Retina (tissue), 1 donor: ENCODE measurements at regions not wholly inside any gene's neighbourhood (a gene's known extent, or its start where the extent isn't known, plus 50 kb on each side); places are given as distances from the start of the nearest gene placed in this dataset.

Experiments used
- DNase-seq: peaks from one replicate; pipeline ENCODE4 v3.0.0-alpha.2; 2016

DNA sequence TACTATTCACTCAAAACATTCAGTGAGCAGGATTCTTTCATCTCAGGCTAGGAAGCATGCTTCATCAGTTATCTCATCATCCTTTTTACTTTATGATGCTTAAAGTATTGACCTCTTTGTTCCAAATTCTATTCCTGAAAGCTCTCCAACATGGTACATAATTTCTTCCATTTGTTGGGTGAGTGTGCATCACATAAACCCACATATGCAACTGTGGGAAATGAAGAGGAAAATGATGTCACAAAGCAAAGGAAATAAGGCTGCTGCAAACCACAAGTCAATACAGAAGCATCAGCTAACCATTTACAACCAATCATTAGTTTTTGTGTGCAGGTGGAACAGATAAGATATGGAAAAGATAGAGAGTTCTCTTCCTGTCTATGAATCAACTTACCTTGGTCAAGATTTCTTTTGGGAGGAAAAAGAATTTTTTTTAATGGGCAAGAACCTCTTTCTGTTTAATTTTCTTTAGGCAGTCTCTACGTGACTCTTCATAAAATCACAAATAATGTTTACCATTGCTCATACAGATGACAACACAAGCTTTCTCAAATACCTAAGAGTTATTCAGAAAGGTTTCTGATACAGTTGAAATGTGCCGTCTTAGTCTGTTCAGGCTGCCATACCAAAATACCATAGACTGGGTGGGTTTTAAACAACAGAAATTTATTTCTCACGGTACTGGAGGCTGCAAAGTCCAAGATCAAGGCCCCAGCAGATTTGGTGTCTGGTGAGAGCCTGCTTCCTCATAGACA, 259.9 kb downstream of the ADGRG6 start:
- DNase-seq = no peak

DNA sequence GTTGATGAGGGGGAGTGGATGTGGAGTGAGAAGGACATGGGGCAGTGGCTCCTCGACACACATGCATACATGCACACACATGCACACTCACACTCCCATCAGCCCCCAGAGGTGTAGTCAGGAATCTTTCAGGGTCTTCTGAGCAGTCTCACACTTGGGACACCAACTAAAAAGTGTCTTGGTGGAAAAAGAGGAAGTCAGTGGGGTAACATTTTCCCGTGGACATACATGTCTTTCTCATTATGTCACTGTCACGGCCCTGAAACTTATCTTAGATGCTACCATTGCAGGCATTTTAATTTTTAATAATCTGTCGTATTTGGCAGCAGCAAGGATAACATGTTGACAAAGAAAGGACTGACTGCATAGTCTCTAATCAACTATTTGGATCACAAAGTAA, 261.1 kb downstream of the ADGRG6 start:
- DNase-seq = no peak

DNA sequence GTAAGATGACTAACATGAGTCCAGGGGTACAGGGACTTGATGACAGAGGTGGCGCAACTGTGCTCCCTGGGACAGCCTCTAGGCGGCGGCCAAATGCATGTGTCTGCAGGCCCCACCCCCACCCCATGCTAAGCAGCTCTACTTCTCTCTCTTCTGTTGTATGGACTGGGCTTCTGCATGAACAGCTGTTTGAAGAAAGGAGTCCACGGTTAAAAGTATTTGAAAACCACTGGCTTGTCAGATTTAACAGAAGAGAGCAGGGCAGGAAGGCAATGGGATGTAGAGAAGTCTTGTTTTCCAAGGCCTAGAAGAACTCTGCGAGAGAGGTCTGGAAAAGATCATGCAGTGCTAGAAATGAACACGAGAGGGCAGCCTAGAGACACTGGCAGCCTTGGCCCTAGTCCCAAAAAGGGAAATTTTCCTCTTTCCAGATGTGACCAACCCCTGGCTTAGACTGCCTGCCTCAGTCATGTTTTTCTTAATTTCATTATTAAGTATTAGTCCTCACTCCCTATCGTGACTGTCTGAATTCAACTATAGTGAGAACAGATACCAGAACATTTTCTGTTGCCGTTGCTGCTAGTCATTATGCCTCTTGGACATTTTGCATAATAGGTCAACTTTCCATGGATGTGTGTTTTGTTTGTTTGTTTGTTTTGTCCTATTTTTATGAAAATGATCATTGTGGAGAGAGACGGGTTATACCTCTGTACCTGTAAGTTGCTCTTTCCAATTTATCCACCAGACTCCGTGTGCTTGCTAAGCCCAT, 265.0 kb downstream of the ADGRG6 start:
- DNase-seq = peak; percentile 61

DNA sequence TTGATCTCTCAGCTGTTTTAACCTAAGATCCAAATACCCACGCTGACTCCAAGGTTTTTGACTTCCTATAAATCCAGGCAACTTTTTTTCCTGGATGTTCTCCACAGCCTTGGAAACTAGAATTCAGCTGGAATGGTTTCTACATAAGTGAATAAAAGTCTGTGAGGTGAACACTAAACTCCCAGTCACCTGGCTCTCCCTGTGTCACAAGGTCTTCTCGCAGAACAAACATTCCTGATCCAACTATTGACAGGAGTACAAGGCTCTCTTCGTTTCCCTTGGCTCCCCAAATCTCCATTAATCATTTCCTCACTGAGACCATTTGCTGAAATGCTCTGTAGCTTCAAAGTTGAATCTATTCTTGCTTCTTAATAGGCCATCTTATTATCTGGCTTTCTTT, 265.7 kb downstream of the ADGRG6 start:
- DNase-seq = no peak

DNA sequence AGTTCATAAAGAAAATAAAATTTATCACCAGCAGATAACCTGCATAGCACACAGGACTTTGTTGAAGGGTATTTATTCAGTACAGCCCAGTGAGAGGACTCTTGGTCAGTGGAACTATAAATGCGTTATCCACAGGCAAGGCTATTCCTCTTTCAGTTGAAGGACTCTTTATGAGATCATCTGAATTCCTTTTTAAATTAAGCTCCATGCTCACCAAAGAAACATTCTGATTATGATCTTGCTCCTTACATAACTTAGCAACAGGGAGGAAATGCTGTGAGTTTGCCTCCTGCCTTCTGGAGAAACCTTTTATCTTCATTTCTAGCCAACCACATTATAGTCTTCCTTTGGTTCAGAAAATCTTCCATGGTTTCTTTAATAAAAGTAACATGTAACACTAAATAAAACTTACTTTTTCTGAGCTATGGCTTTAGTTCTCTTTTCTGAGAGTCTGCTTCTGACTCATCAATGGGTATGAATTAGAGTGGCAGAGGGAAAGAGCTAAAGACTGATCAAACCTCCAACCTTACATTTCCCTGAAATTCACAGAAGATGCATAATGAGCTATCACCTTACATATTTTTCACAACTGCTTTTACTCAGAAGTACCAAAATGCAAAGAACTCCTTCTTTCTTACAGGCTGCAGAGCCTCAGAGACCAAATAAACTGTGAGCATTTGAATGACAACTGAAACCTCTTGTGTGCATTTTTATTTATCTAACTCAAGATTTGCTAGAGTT, 267.2 kb downstream of the ADGRG6 start:
- DNase-seq = no peak

DNA sequence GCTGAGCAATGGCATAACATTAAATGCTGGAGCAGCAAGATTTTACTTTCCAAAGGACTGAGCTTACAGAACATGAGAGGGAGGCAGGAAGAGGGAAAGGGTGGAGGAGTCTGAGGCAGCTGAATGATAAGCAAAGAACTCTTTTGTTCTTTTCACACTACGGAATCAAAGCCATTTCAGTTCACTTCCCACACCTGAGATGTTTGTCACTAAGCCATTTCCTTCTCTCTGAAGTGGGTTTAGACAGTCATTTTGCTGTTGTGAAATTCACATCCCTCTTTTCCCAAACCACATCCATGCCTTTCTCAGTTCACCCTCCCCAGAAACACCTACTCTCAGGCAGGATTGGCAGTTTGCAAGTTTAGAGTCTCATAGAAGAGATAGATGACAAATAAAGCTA, 267.9 kb downstream of the ADGRG6 start:
- no peak for DNase-seq

DNA sequence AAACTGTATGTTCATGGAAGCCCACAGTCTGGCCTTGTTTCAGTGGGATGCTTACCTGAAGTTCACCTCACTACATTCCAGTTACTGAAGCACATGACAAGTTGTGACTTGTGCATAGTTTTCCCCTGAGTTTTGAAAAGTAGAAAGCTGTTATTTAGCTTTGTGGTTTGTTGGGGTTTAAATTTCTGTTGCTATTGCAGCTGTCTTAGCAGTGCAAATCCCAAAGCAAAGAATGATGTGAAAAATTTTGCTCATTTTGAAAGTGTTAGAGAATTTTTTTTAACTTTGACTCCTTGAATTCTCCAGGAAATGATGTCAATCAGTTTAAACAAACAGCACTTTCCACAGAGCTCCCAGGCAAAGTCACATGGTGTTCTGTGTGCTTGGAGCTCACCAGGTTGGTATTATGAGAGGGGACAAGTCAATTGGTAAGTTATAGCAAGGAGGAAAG, 268.4 kb downstream of the ADGRG6 start:
- no peak for DNase-seq

DNA sequence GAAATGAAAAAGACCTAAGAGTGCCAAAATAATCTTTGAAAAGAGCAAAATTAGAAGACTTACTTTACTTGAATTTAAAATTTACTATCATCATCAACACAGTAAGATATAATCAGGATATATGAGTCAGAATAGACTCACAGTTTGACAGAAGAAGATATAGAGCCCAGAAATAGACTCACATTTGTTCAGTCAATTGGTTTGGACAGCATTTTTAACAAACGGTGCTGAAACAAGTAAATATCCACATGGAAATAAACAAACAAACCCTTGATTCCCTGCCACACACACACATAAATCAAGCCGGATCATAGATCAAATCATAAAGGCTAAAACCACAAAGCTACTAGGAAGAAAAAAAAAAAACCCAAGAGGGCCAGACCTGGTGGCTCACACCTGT, 291.1 kb downstream of the ADGRG6 start:
- no peak for DNase-seq

DNA sequence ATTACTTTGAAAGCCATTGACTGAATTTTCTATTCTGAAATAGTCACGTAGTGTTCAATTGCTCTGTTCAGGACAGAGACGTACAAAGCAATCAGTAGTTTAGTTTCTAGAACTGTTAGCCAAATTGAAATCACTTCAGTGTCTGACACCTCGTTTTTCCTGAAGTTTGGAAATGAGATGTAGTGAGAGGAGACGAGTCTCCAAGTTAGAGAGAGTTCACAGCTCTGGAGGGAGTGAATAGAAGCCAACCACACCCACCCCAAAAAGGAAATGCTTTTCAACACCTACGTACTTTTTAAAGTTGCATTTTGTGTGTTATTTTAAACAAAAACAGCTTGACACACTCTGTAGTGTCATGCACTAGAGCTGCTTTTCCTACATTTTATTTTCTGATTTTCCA, 296.0 kb downstream of the ADGRG6 start:
- no peak for DNase-seq

DNA sequence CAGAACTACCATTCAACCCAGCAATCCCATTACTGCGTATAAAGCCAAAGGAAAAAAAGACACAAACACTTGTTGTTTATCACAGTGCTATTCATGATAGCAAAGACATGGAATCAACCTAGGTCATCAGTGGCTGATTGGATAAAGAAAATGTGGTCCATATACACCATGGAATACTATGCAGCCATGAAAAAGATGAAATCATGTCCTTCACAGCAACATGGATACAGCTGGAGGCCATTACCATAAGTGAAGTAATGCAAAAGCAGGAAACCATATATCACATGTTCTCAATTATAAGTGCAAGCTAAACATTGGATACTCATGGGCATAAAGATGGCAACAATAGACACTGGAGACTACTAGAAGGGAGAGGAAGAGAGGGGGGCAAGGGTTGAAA, 299.6 kb downstream of the ADGRG6 start:
- DNase-seq = no peak

DNA sequence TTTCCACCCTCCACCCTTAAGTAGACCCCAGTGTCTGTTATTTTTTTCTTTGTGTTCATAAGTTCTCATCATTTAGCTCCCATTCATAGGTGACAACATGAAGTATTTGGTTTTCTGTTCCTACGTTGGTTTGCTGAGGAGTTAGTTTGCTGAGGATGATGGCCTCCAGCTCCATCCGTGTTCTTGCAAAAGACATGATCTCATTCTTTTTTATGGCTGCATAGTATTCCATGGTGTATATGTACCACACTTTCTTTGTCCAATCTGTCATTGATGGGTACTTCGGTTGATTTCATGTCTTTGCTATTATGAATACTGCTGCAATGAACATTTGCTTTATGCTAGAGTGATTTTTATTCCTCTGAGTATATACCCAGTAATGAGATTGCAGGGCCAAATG, 301.2 kb downstream of the ADGRG6 start:
- no peak for DNase-seq

DNA sequence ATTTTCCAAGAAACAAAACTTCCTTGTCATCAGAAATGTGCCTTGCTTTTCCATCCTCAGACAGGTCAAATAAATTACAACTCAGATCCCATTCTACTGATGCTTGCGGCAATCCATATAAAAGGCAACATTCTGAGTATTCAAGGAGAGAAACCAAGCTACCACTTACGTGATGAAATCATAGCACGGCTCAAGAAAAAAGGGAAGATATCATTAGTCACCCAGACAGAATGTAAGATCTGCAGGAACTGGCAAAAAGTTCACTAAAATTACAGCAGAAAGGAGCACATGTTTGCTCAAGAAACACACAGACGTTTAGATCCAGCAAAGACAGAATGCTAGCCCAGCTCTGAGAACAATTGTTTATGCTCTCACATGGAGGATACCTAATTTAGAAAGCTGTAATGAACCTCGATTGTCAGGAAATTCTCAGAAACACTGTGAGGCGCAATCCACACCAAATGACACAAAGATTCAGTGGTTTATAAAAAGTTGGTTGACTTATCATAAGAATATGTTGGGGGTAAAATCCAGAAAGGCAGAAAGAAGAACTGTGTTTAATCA, 304.2 kb downstream of the ADGRG6 start:
- no peak for DNase-seq

DNA sequence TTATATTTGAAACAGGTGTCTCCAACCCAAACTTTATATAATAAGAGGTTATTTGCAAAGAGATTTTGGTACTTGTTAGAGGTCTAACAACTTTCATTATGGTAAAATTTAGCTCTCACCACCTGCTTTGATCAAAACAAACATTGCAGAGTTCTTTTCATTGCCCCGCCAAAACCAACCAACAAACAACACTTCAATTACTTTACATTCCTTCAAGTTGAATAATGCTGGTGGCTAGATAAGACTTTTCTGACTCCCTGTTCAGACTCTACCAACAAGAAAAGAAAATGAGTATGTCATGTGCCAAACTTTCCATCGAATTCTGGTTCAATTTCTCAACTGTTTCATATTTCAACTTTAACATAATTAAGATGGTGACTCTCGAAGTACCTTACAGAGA, 311.1 kb downstream of the ADGRG6 start:
- DNase-seq = no peak

DNA sequence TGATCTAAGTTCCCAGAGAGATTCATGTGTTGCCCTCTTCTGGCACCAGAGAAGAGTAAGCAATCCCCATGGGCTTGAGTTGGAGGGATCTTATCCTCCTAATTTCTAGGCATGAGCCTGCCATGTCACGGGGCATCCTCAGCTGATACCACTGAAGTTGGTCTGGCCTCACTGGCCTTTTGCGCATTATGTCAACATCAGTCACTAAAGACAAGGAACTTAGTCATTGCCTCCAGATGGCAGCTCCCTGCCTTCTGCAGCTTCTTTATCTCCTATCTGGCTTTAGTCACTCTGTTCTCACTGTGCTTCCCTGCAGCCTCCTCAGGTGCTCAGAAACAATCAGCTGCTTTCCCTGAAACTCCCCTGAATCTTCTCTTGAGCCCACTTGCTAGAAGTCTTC, 312.2 kb downstream of the ADGRG6 start:
- DNase-seq = no peak

DNA sequence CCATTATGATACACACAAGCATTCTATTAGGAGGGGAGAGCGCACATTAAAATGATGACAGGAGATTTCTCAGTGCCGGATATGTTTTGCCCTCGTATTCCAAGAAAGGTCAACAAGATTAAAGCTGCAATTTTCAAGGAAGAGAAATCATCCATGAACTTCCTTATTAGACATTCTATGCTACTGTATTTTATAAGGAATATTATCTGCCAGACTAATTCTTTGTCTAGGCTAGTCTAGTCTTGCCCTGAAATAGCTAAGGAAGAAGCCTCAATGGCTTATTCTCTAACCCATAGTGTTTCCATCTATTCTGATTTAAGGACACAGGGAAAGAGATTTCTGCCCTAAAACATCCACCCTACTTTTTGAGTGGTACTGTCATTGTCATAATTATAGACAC, 315.4 kb downstream of the ADGRG6 start:
- no peak for DNase-seq

DNA sequence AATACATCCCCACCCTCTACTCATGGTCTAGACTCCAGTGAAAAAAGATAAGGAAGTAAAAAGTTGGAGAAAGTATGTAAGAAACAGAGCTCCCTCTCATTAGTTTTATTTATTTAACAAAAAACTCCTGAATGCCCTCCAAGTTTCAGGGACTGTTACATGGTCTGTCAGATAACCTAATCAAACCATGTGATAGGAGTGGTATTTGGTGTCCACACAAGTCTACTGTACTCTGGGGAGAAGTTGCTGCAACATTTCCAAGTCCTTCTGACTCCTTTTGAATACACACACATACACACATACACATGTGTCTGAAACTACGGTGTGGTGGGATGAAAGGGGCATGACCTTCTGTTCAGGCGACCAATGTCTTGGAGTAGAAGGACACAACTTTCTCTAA, 320.0 kb downstream of the ADGRG6 start:
- no peak for DNase-seq

DNA sequence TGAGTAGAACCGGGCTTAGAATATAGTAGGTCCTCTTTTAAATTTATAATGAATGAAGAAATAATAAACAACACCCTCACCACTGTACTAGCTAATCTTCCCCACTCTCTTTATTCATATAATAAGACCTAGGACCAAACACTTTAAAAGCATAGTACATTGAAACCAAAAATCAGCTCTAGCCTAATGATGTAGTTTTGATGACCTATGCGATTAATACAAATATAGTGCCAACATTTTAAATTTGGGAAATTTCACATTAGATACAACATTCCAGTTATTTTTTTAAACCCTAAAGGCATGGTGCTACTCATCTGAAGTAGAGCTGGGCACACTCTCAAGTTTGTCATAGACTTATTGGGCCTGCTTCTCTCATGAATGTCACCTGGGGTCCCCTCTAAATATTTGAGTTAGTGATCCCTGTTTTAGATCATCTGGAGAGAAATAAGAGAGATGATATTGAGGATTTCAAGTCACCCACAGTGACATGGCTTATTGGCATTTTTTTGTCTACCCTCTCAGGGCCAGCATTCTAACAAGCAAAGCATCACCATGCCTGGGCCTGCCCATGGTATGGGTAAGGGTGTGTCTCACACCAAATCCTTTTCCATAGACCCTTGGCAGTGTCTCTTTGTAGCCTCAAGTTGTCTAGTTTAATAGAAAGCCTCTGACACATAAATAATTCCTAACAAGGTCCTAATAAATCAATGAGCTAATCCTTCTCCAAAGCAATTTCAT, 319.8 kb downstream of the HIVEP2 start:
- no peak for DNase-seq

DNA sequence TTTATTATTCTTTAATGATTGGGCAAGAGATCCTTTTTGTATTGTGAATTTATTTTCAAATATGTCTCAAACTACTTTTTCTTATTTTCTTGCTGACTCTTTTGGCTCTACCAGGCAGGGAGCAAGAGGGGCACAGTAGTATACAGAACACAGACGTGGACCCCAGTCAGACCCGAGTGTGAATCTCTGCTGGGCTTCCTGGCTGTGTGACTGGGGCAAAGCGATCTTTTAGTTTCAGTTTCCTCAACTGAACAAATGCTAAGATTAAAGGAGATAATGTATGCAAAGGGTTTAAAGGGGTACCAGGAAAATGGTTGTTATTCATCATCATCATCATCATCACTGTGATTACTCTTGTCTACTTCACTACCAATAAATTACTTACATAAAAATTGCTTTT, 317.5 kb downstream of the HIVEP2 start:
- no peak for DNase-seq

DNA sequence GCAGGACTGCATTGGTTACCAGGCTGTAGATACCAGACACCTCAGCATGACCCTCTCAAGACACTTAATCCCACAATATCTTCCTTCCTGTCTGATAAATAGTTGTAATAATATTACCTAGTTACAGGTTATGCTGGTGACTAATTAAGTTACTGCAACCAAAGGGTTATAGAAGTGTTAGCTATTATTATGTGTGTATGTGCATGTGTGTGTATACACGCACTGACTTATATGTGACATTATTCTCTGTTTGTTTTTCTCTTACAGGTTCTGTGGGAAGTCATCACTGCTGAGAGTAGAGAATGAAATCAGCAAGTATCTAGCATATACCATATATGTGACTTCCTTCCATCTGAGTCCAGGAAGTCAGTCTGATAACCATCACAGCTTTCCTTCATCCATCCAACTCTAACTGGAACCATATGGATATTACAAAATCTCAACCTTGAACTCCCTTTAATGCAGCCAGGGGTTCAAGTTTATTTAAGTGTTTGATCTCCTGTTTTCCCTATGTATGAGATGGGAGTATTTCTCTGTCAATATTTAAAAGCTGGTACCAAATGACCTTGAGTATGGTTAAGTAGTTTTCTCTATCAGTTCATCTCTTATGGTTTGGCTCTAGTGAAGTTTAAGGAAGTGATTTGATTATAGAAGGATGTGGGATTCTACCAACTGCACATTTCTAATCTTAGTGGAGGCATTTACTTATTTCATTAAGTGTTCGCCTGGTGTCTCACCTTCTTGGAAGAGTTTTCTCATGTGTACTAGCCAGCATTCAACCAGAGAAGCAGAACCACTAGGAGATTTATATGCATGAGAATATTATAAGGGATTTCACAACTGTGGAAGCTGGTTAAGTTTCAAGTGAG, 313.2 kb downstream of the HIVEP2 start:
- no peak for DNase-seq

DNA sequence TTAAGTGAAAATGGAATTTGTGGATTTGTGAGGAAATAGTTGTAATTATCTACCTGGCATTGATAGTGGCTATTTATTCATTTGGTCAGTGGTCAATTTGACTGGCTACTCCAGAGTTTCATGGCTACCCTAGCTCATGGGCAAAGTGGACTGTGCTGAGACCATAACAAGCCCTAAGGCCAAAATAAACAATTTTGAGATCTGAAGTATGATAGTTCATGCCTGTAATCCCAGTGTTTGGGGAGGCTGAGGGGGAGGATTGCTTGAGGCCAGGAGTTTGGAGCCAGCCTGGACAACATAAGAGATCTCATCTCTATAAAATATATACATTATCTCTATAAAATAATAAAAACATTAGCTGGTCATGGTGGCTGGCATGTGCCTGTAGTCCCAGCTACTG, 311.7 kb downstream of the HIVEP2 start:
- no peak for DNase-seq

DNA sequence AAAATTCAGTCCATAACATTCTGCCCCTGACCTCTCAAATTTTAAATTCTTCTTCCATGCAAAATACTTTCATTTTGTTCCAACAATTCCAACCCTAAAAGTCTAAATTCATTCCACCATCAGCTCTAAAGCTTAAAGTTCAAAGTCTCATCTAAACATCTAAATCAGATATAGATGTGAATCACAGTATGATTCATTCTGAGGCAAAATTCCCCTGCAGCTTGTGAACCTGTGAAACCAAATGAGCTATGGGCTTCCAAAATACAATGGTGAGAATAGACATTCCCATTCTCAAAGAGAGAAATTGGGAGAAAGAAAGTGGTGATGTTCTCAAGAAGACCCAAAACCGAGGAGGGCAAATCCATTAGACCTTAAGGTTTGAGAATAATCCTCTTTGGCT, 309.8 kb downstream of the HIVEP2 start:
- no peak for DNase-seq
